ENCODE measurements at regions not wholly inside any gene's neighbourhood (a gene's known extent, or its start where the extent isn't known, plus 50 kb on each side); places are given as distances from the start of the nearest gene placed in this dataset.

- no peak for TF ChIP-seq POLR2A (IDR thresholded peaks at IDR 0.05)
- no peak for TF ChIP-seq CTCF (IDR thresholded peaks at IDR 0.05)
These were observed 58.4 kb upstream of the DAB2IP start for GRCh38 chr9:121593066-121593465.
